HEK293T (cell line): ENCODE measurements at regions not wholly inside any gene's neighbourhood (a gene's known extent, or its start where the extent isn't known, plus 50 kb on each side); places are given as distances from the start of the nearest gene placed in this dataset.

Experiments
- ARNT ChIP-seq: fragments of 450-650 bp; IDR thresholded peaks from 2 replicates; pipeline ENCODE4 v1.6.1; 2017; ENCODE audit warnings: mild to moderate bottlenecking
- ELF4 ChIP-seq: fragments of 450-650 bp; IDR thresholded peaks from 2 replicates; pipeline ENCODE4 v1.6.1; 2017; ENCODE audit warnings: antibody characterized with exemption
- FOXK2 ChIP-seq: fragments of 450-650 bp; IDR thresholded peaks from 2 replicates; pipeline ENCODE4 v1.6.1; 2016; ENCODE audit warnings: mild to moderate bottlenecking
- L3MBTL2 ChIP-seq: fragments of 450-650 bp; conservative IDR thresholded peaks from 2 replicates; pipeline ENCODE4 v1.6.1; 2016; ENCODE audit warnings: mild to moderate bottlenecking
- NFRKB ChIP-seq: fragments of 450-650 bp; IDR thresholded peaks from 2 replicates; pipeline ENCODE4 v1.6.1; 2016; ENCODE audit warnings: mild to moderate bottlenecking, moderate library complexity
- SP1 ChIP-seq: fragments of 450-650 bp; IDR thresholded peaks from 2 replicates; pipeline ENCODE4 v1.6.1; 2017
- SUZ12 ChIP-seq: fragments of 450-650 bp; IDR thresholded peaks from 2 replicates; pipeline ENCODE4 v1.6.1; 2016; ENCODE audit warnings: mild to moderate bottlenecking

GRCh38 chr15:70396807-70397206, 299.1 kb upstream of the TLE3 start:
- TF ChIP-seq L3MBTL2 (no peak), SUZ12 (no peak), FOXK2 (no peak), ELF4 (no peak), SP1 (no peak), NFRKB (no peak), ARNT (no peak)
